ENCODE measurements at regions not wholly inside any gene's neighbourhood (a gene's known extent, or its start where the extent isn't known, plus 50 kb on each side); places are given as distances from the start of the nearest gene placed in this dataset.

- H3K9ac ChIP-seq (ENCODE audit: low read length) = no peak overlapping the region
- no peaks in the 10 kb centered on the region for H4K20me1 ChIP-seq (ENCODE audit: insufficient read depth, low read length)
- no peaks in the 10 kb centered on the region for H3F3A ChIP-seq (ENCODE audit: insufficient read depth, low read length)
- H3K9me2 ChIP-seq (ENCODE audit: low read depth, low read length) = no peaks in the 10 kb centered on the region
- no peaks in the 10 kb centered on the region for H3K9me3 ChIP-seq (ENCODE audit: low read length)
- no peak for TF ChIP-seq EZH2 (IDR thresholded peaks at IDR 0.05; ENCODE audit: borderline replicate concordance, low read length)
- no peak for TF ChIP-seq CTCF (IDR thresholded peaks at IDR 0.05; ENCODE audit: low read length)
- no peaks in the 10 kb centered on the region for H3K4me1 ChIP-seq (ENCODE audit: insufficient read depth, low read length, severe bottlenecking)
- no peak overlapping the region for H3K27ac ChIP-seq (ENCODE audit: low read depth, low read length, poor library complexity, severe bottlenecking)
- H3K36me3 ChIP-seq (ENCODE audit: insufficient read depth, low read length) = no peaks in the 10 kb centered on the region
- H2AFZ ChIP-seq (ENCODE audit: low read length) = no peak overlapping the region
- no peaks in the 10 kb centered on the region for H3K79me2 ChIP-seq (ENCODE audit: insufficient read depth, low read length)
- H3K4me2 ChIP-seq (ENCODE audit: low read length) = no peak overlapping the region
- H3K4me3 ChIP-seq (ENCODE audit: low read depth, low read length, poor library complexity, severe bottlenecking) = no peak overlapping the region
- H3K27me3 ChIP-seq (ENCODE audit: insufficient read depth, low read length) = no peaks in the 10 kb centered on the region
Measured at GRCh38 chr4:124869961-124870495, 157.5 kb upstream of the ANKRD50 start.

GRCh38 chr4:124868495-124868894, 156.0 kb upstream of the ANKRD50 start:
- Histone ChIP-seq H3K4me3 (ENCODE audit: low read depth, low read length, poor library complexity, severe bottlenecking) (no peak overlapping the region), H3K9me2 (ENCODE audit: low read depth, low read length) (no peaks in the 10 kb centered on the region), H3K27ac (ENCODE audit: low read depth, low read length, poor library complexity, severe bottlenecking) (no peak overlapping the region), H3K9me3 (ENCODE audit: low read length) (no peaks in the 10 kb centered on the region), H2AFZ (ENCODE audit: low read length) (no peak overlapping the region), H3K27me3 (ENCODE audit: insufficient read depth, low read length) (no peaks in the 10 kb centered on the region), H3F3A (ENCODE audit: insufficient read depth, low read length) (no peaks in the 10 kb centered on the region), H3K9ac (ENCODE audit: low read length) (no peak overlapping the region), H3K4me2 (ENCODE audit: low read length) (no peak overlapping the region), H3K4me1 (ENCODE audit: insufficient read depth, low read length, severe bottlenecking) (no peaks in the 10 kb centered on the region), H4K20me1 (ENCODE audit: insufficient read depth, low read length) (no peaks in the 10 kb centered on the region), H3K79me2 (ENCODE audit: insufficient read depth, low read length) (no peaks in the 10 kb centered on the region), H3K36me3 (ENCODE audit: insufficient read depth, low read length) (no peaks in the 10 kb centered on the region)
- TF ChIP-seq EZH2 (IDR thresholded peaks at IDR 0.05; ENCODE audit: borderline replicate concordance, low read length) (no peak), CTCF (IDR thresholded peaks at IDR 0.05; ENCODE audit: low read length) (no peak)

- no peak for TF ChIP-seq EZH2 (IDR thresholded peaks at IDR 0.05; ENCODE audit: borderline replicate concordance, low read length)
- no peak for TF ChIP-seq CTCF (IDR thresholded peaks at IDR 0.05; ENCODE audit: low read length)
- H3K27ac ChIP-seq (ENCODE audit: low read depth, low read length, poor library complexity, severe bottlenecking) = no peak overlapping the region
- H4K20me1 ChIP-seq (ENCODE audit: insufficient read depth, low read length) = no peaks in the 10 kb centered on the region
Measured at GRCh38 chr4:124867536-124867935, 155.0 kb upstream of the ANKRD50 start.

More at GRCh38 chr4:124867536-124867935, 155.0 kb upstream of the ANKRD50 start:
- Histone ChIP-seq H3K4me3 (ENCODE audit: low read depth, low read length, poor library complexity, severe bottlenecking) (no peak overlapping the region), H3K9ac (ENCODE audit: low read length) (no peak overlapping the region), H3K27me3 (ENCODE audit: insufficient read depth, low read length) (no peaks in the 10 kb centered on the region), H3K4me2 (ENCODE audit: low read length) (no peak overlapping the region), H2AFZ (ENCODE audit: low read length) (no peak overlapping the region), H3K36me3 (ENCODE audit: insufficient read depth, low read length) (no peaks in the 10 kb centered on the region), H3K9me3 (ENCODE audit: low read length) (no peaks in the 10 kb centered on the region), H3K9me2 (ENCODE audit: low read depth, low read length) (no peaks in the 10 kb centered on the region), H3K79me2 (ENCODE audit: insufficient read depth, low read length) (no peaks in the 10 kb centered on the region), H3K4me1 (ENCODE audit: insufficient read depth, low read length, severe bottlenecking) (no peaks in the 10 kb centered on the region), H3F3A (ENCODE audit: insufficient read depth, low read length) (no peaks in the 10 kb centered on the region)

Data from OCI-LY1 (cell line).